22Rv1 (cell line): ENCODE measurements at regions not wholly inside any gene's neighbourhood (a gene's known extent, or its start where the extent isn't known, plus 50 kb on each side); places are given as distances from the start of the nearest gene placed in this dataset.

Source experiments
- H3K27ac ChIP-seq: fragments of 450-650 bp; 2 replicates; pipeline ENCODE4 v1.5.1; 2017
- CTCF ChIP-seq: fragments of 450-650 bp; IDR thresholded peaks from 2 replicates; pipeline ENCODE4 v1.5.1; 2017; ENCODE audit warnings: mild to moderate bottlenecking
- ZFX ChIP-seq: fragments of 450-650 bp; IDR thresholded peaks from 2 replicates; pipeline ENCODE4 v1.6.1; 2017; ENCODE audit warnings: antibody characterized with exemption, borderline replicate concordance

DNA sequence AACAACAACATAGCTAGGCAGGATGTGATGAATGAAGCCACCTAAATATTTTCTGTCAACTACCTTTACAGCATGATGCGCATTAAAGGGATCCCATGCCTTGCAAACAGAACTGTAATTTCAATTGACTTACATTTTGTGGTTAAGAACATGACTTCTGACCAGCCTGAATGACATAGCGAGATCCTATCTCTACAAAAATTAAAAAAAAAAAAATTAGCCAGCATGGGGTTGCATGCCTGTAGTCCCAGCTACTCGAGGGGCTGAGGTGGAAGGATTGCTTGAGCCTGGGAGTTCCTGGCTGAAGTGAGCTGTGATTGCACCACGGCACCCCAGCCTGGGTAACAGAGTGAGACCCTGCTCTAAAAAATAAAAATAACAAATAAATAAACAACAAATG, 680.6 kb downstream of the IQCM start:
- no peak for TF ChIP-seq ZFX
- TF ChIP-seq CTCF, result no peak
- H3K27ac ChIP-seq, result no peak overlapping the region

- no peak overlapping the region for H3K27ac ChIP-seq
- TF ChIP-seq CTCF (no peak), ZFX (no peak)
These were observed 678.8 kb upstream of the NR3C2 start for GRCh38 chr4:149121023-149121404.

DNA sequence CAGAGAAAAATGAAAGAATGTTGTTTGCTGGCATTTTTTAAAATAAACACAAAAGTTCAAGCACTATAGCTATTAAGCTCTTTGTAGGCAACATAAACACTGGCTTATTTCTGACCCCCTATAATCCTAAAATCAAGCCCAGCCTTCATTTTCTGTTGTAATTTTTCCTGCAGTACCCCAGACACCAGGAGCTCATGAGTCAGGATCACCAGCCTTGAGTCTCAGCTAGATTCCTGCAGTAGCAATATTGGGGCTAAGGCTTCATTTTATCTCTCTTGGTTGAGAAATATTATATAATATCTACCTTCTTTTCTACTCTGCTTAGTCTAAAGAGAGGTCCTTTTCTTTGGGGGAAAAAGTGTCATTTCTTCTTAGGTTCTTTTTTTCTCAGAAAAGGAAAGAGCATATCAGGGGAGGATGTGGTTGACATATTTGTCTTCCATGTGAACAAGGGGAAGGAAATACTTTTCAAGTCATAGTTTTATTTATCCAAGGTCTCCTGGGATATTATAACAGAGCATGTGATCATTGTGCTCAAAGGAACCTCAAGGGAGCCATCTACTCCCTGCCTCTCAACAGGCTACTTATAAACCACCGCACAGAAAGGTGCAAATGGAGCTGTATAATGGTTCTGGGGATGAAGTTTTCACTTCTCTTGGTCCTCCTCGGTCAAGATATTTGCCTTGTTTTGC, 678.3 kb upstream of the NR3C2 start:
- TF ChIP-seq CTCF (no peak), ZFX (no peak)
- no peak overlapping the region for H3K27ac ChIP-seq

GRCh38 chr4:149116806-149117205, 674.6 kb upstream of the NR3C2 start:
- no peak for TF ChIP-seq ZFX
- TF ChIP-seq CTCF, result no peak
- no peak overlapping the region for H3K27ac ChIP-seq

- TF ChIP-seq ZFX (no peak), CTCF (no peak)
- H3K27ac ChIP-seq, result no peak overlapping the region
These were observed 671.7 kb upstream of the NR3C2 start for GRCh38 chr4:149113804-149114430.

DNA sequence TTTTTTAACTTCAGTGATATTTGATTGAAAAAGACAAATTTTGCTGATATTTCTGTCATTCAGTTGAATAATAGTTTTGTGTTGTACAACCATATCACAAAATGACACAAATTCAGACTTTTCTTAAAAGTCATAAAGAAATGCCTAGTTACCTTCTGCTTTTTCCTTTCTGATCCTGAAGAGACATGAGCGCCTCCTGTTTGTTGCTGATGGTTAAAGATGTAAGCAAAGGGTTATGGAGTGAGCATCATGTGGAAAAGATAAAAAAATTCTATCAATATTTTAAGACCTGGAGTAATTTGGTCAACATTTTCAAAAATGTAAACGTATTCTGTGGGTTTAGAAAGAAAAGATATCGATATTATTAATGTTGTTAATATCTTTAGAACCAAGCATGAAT, 669.9 kb upstream of the NR3C2 start:
- TF ChIP-seq ZFX (no peak), CTCF (no peak)
- H3K27ac ChIP-seq, result no peak overlapping the region

DNA sequence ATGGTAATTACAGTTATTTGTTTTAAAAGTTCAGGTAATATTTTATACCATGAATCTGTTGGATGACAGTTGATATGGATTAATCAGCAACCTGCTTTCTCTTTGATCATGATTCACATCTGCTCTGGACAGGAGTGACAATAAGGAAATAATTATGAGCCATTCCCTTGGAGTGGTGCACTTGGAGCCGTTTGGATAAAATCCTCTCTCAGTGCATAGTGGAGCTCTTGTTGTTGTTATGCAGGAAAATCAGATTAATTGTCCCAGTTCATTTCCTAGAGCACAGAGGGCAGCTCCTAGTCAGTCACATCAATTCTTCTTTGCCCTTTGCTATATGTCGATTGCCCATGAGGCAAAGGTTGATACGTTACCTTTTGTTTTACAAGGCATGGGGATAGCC, 668.3 kb upstream of the NR3C2 start:
- TF ChIP-seq CTCF (no peak), ZFX (no peak)
- no peak overlapping the region for H3K27ac ChIP-seq
